ENCODE measurements at regions not wholly inside any gene's neighbourhood (a gene's known extent, or its start where the extent isn't known, plus 50 kb on each side); places are given as distances from the start of the nearest gene placed in this dataset.
"Not testable (repeated sequence)": the region's sequence is repeated elsewhere in the genome, so short reads cannot be mapped to it uniquely, and the experiment has no call there.

GRCh38 chr6:150491811-150492172 is 107.9 kb upstream of the PLEKHG1 start:
- no peak overlapping the region for H3K4me3 ChIP-seq
- H3K9me3 ChIP-seq: no peaks in the 10 kb centered on the region
- intact Hi-C loops (cut with DNase I): no loop called here
- no peaks in the 10 kb centered on the region for H3K36me3 ChIP-seq
- H3K27ac ChIP-seq: no peak overlapping the region
- no peak for TF ChIP-seq CTCF (IDR thresholded peaks at IDR 0.05)
- DNase-seq: no peak
- ATAC-seq: no peak
- H3K4me1 ChIP-seq: no peaks in the 10 kb centered on the region
- no peaks in the 10 kb centered on the region for H3K27me3 ChIP-seq

GRCh38 chr6:150492507-150492906 is 107.2 kb upstream of the PLEKHG1 start:
- Histone ChIP-seq H3K27ac (no peak overlapping the region), H3K27me3 (no peaks in the 10 kb centered on the region), H3K36me3 (no peaks in the 10 kb centered on the region), H3K4me3 (no peak overlapping the region), H3K9me3 (no peaks in the 10 kb centered on the region), H3K4me1 (no peaks in the 10 kb centered on the region)
- intact Hi-C loops (cut with DNase I): no loop called here
- TF ChIP-seq CTCF (IDR thresholded peaks at IDR 0.05): no peak
- DNase-seq (no peak), ATAC-seq (no peak)

- no peak overlapping the region for H3K4me3 ChIP-seq
- H3K36me3 ChIP-seq: no peaks in the 10 kb centered on the region
- no peaks in the 10 kb centered on the region for H3K9me3 ChIP-seq
- peak; percentile 38 for ATAC-seq
- DNase-seq: no peak
- no peak for TF ChIP-seq CTCF (IDR thresholded peaks at IDR 0.05)
- H3K27ac ChIP-seq: no peak overlapping the region
- H3K4me1 ChIP-seq: no peaks in the 10 kb centered on the region
- intact Hi-C loops (cut with DNase I): no loop called here
- H3K27me3 ChIP-seq: no peaks in the 10 kb centered on the region
Observed at GRCh38 chr6:150492941-150493340, 106.7 kb upstream of the PLEKHG1 start.

- DNase-seq; H3K27me3 ChIP-seq; H3K4me1 ChIP-seq; H3K9me3 ChIP-seq; H3K36me3 ChIP-seq; intact Hi-C loops (cut with DNase I); H3K27ac ChIP-seq; H3K4me3 ChIP-seq; ATAC-seq: not testable (repeated sequence)
Observed at GRCh38 chr6:150493552-150493951, 106.1 kb upstream of the PLEKHG1 start.

- intact Hi-C loops (cut with DNase I): no loop called here
- no peak overlapping the region for H3K4me3 ChIP-seq
- no peak for ATAC-seq
- H3K9me3 ChIP-seq: no peaks in the 10 kb centered on the region
- no peak for TF ChIP-seq CTCF (IDR thresholded peaks at IDR 0.05)
- DNase-seq: no peak
- H3K36me3 ChIP-seq: no peaks in the 10 kb centered on the region
- H3K27me3 ChIP-seq: no peaks in the 10 kb centered on the region
- no peaks in the 10 kb centered on the region for H3K4me1 ChIP-seq
- no peak overlapping the region for H3K27ac ChIP-seq
Observed at GRCh38 chr6:150494241-150494640, 105.4 kb upstream of the PLEKHG1 start.

GRCh38 chr6:150495126-150495525 is 104.6 kb upstream of the PLEKHG1 start:
- no peaks in the 10 kb centered on the region for H3K27me3 ChIP-seq
- intact Hi-C loops (cut with DNase I): no loop called here
- H3K4me1 ChIP-seq: no peaks in the 10 kb centered on the region
- DNase-seq: no peak
- no peak for TF ChIP-seq CTCF (IDR thresholded peaks at IDR 0.05)
- H3K4me3 ChIP-seq: no peak overlapping the region
- no peaks in the 10 kb centered on the region for H3K36me3 ChIP-seq
- ATAC-seq: no peak
- no peak overlapping the region for H3K27ac ChIP-seq
- H3K9me3 ChIP-seq: no peaks in the 10 kb centered on the region
